GM23338 (cell line): ENCODE measurements at regions not wholly inside any gene's neighbourhood (a gene's known extent, or its start where the extent isn't known, plus 50 kb on each side); places are given as distances from the start of the nearest gene placed in this dataset.

ENCODE experiments used
- ATAC-seq: fragments of 200-7000 bp; cut with Tn5 transposase; 3 replicates; pipeline ENCODE4 v1.9.1; 2020
- DNase-seq: peaks from one replicate; pipeline ENCODE4 v3.0.0-alpha.2; 2015; ENCODE audit warnings: low spot score
- H2AFZ ChIP-seq: fragments of 200-600 bp; sonication (generic); 2 replicates; pipeline ENCODE4 v1.8.0; 2016; ENCODE audit warnings: antibody characterized with exemption, mild to moderate bottlenecking, moderate library complexity
- H3F3A ChIP-seq: fragments of 200-600 bp; sonication (generic); replicated peaks from 2 replicates; pipeline ENCODE4 v1.8.0; 2017; ENCODE audit warnings: antibody characterized with exemption, mixed run types, low read depth
- H3K27ac ChIP-seq: fragments of 200-600 bp; sonication (generic); 2 replicates; pipeline ENCODE4 v1.6.1; 2016; ENCODE audit warnings: low read depth
- H3K27me3 ChIP-seq: fragments of 200-600 bp; sonication (generic); 2 replicates; pipeline ENCODE4 v1.8.0; 2016; ENCODE audit warnings: mild to moderate bottlenecking, mixed run types, moderate library complexity; ENCODE audit not compliant: insufficient read depth
- H3K36me3 ChIP-seq: fragments of 200-600 bp; sonication (generic); 2 replicates; pipeline ENCODE4 v1.8.0; 2016; ENCODE audit warnings: mild to moderate bottlenecking; ENCODE audit not compliant: insufficient read depth
- H3K4me1 ChIP-seq: fragments of 200-600 bp; sonication (generic); 2 replicates; pipeline ENCODE4 v1.8.0; 2016; ENCODE audit warnings: mild to moderate bottlenecking, moderate library complexity; ENCODE audit not compliant: insufficient read depth
- H3K4me2 ChIP-seq: fragments of 200-600 bp; sonication (generic); 2 replicates; pipeline ENCODE4 v1.7.1; 2017; ENCODE audit warnings: mixed run types
- H3K4me3 ChIP-seq: fragments of 200-600 bp; sonication (generic); 2 replicates; pipeline ENCODE4 v1.6.1; 2016; ENCODE audit warnings: mixed run types
- H3K79me2 ChIP-seq: fragments of 200-600 bp; sonication (generic); replicated peaks from 2 replicates; pipeline ENCODE4 v1.8.0; 2017; ENCODE audit warnings: mild to moderate bottlenecking; ENCODE audit not compliant: insufficient read depth
- H3K9me2 ChIP-seq: fragments of 200-600 bp; sonication (generic); 2 replicates; pipeline ENCODE4 v1.8.0; 2017; ENCODE audit not compliant: insufficient read depth
- H4K20me1 ChIP-seq: fragments of 200-600 bp; sonication (generic); replicated peaks from 2 replicates; pipeline ENCODE4 v1.8.0; 2017; ENCODE audit warnings: mild to moderate bottlenecking; ENCODE audit not compliant: insufficient read depth
- H3K27ac Mint-ChIP-seq: 2 replicates; pipeline ENCODE4 v1.8.0; 2020; ENCODE audit warnings: inconsistent platforms, mild to moderate bottlenecking, moderate library complexity, mixed read lengths
- H3K27me3 Mint-ChIP-seq: 3 replicates; pipeline ENCODE4 v1.8.0; 2022; ENCODE audit warnings: low read depth, mild to moderate bottlenecking, moderate library complexity, mixed read lengths, inconsistent platforms; ENCODE audit not compliant: insufficient read depth, poor library complexity
- H3K36me3 Mint-ChIP-seq: 3 replicates; pipeline ENCODE4 v1.8.0; 2021; ENCODE audit warnings: low read depth, mild to moderate bottlenecking, inconsistent platforms, moderate library complexity, mixed read lengths
- H3K4me1 Mint-ChIP-seq: 3 replicates; pipeline ENCODE4 v1.8.0; 2020; ENCODE audit warnings: mild to moderate bottlenecking, inconsistent platforms, mixed read lengths
- H3K4me3 Mint-ChIP-seq: 3 replicates; pipeline ENCODE4 v1.8.0; 2021; ENCODE audit warnings: moderate library complexity, mild to moderate bottlenecking, inconsistent platforms, mixed read lengths
- H3K9me3 Mint-ChIP-seq: 3 replicates; pipeline ENCODE4 v1.8.0; 2020; ENCODE audit warnings: moderate library complexity, mild to moderate bottlenecking, inconsistent platforms, mixed read lengths
- CREB1 ChIP-seq: fragments of 250-450 bp; sonication (Bioruptor Pico); IDR thresholded peaks from 2 replicates; pipeline ENCODE4 v1.5.0; 2020; ENCODE audit warnings: low read depth, mild to moderate bottlenecking, moderate library complexity
- ZNF462 ChIP-seq: fragments of 250-450 bp; sonication (Bioruptor Pico); IDR thresholded peaks from 2 replicates; pipeline ENCODE4 v1.5.0; 2020; ENCODE audit warnings: mild to moderate bottlenecking, moderate library complexity

- ATAC-seq, result no peak
- Mint-ChIP-seq H3K27me3 (no peaks in the 10 kb centered on the region), H3K4me1 (peaks cover 12% of the 10 kb centered on the region; the same call in 2 of the 3 replicates)
These were observed 91.6 kb downstream of the SCN11A start for GRCh38 chr3:38960042-38960622.

More at GRCh38 chr3:38960042-38960622, 91.6 kb downstream of the SCN11A start:
- H3K27ac ChIP-seq, result no peak overlapping the region
- H3K36me3 Mint-ChIP-seq, result no peaks in the 10 kb centered on the region
- H3K79me2 ChIP-seq, result no peaks in the 10 kb centered on the region
- no peaks in the 10 kb centered on the region for H3K36me3 ChIP-seq
- H3K9me2 ChIP-seq, result no peaks in the 10 kb centered on the region
- H2AFZ ChIP-seq, result no peak overlapping the region
- no peaks in the 10 kb centered on the region for H3K9me3 Mint-ChIP-seq
- TF ChIP-seq ZNF462 (CRISPR knock-in tag), result no peak
- no peak for TF ChIP-seq CREB1 (CRISPR knock-in tag)
- H3K4me3 ChIP-seq, result no peak overlapping the region
- no peaks in the 10 kb centered on the region for H3F3A ChIP-seq
- H3K4me1 ChIP-seq, result peaks cover 3% of the 10 kb centered on the region; the same call in 1 of the 2 replicates
- H3K27me3 ChIP-seq, result no peaks in the 10 kb centered on the region
- no peak overlapping the region for H3K4me3 Mint-ChIP-seq
- H3K4me2 ChIP-seq, result no peak overlapping the region
- H3K27ac Mint-ChIP-seq, result no peak overlapping the region
- DNase-seq, result no peak
- no peaks in the 10 kb centered on the region for H4K20me1 ChIP-seq
